ENCODE measurements at regions not wholly inside any gene's neighbourhood (a gene's known extent, or its start where the extent isn't known, plus 50 kb on each side); places are given as distances from the start of the nearest gene placed in this dataset.

- H3K9me1 ChIP-seq (replicated peaks; ENCODE audit: control insufficient read depth, extremely low read depth, insufficient read depth, low read length) = no peaks in the 10 kb centered on the region
- dilution Hi-C loops (cut with MboI; ENCODE audit: extremely low pct_ligation_motif_present, low sequenced_read_pairs) = no loop called here
- DNase-seq (ENCODE audit: low read depth, low spot score) = no peak
- no peaks in the 10 kb centered on the region for H3K27me3 ChIP-seq (ENCODE audit: control insufficient read depth in 2 of 2, insufficient read depth in 2 of 2, low read length in 2 of 2)
- no peaks in the 10 kb centered on the region for H3K79me2 ChIP-seq (ENCODE audit: control insufficient read depth, insufficient read depth, low read length)
- H2AFZ ChIP-seq (ENCODE audit: low read depth, low read length) = no peak overlapping the region
- no peaks in the 10 kb centered on the region for H3K36me3 ChIP-seq (ENCODE audit: control insufficient read depth in 2 of 2, extremely low read depth in 1 of 2, insufficient read depth in 2 of 2, low read length in 2 of 2)
- POLR2A ChIA-PET = no interaction called here
- no peak for FAIRE-seq
- CTCF ChIA-PET = no interaction called here
- H3K9ac ChIP-seq (replicated peaks; ENCODE audit: extremely low read depth, insufficient read depth, low read length) = no peak overlapping the region
- H3K9me3 ChIP-seq (replicated peaks; ENCODE audit: control insufficient read depth, insufficient read depth, low read length) = peaks cover 2% of the 10 kb centered on the region
- intact Hi-C loops (cut with micrococcal nuclease) = no loop called here
- H4K20me1 ChIP-seq (replicated peaks; ENCODE audit: control insufficient read depth, extremely low read depth, insufficient read depth, low read length) = no peaks in the 10 kb centered on the region
- H3K4me3 ChIP-seq (replicated peaks in 1 of 3; ENCODE audit: insufficient read depth in 1 of 3, low read depth in 1 of 3, low read length in 3 of 3) = no peak overlapping the region
- H3K4me2 ChIP-seq (ENCODE audit: insufficient read depth, low read length) = no peak overlapping the region
- BruUV-seq (replicated peaks) = no TSS peak
- no peaks in the 10 kb centered on the region for H3K4me1 ChIP-seq (ENCODE audit: control insufficient read depth, extremely low read depth, insufficient read depth, low read length)
- no peak overlapping the region for H3K27ac ChIP-seq (ENCODE audit: insufficient read depth, low read depth, low read length)
- TF ChIP-seq EZH2 (IDR thresholded peaks at IDR 0.05; ENCODE audit: borderline replicate concordance, low read depth, low read length, severe bottlenecking) (no peak), MYC (IDR thresholded peaks at IDR 0.05; ENCODE audit: low read depth, low read length) (no peak), FOS (IDR thresholded peaks at IDR 0.05; ENCODE audit: borderline replicate concordance, insufficient read depth, low read length) (no peak), JUN (IDR thresholded peaks at IDR 0.05; ENCODE audit: borderline replicate concordance, insufficient read depth, insufficient read length, low read depth) (no peak), GATA2 (IDR thresholded peaks at IDR 0.05; ENCODE audit: insufficient read depth, insufficient read length, low read depth, low read length) (no peak), CTCF (IDR thresholded peaks at IDR 0.05; ENCODE audit: extremely low read depth in 1 of 2, insufficient read depth in 1 of 2, low read depth in 1 of 2, low read length in 2 of 2) (no peak), POLR2A (IDR thresholded peaks at IDR 0.05; ENCODE audit: low read depth, low read length) (no peak), POLR2AphosphoS5 (IDR thresholded peaks at IDR 0.05; ENCODE audit: insufficient read depth, low read depth, low read length) (no peak)
- TF ChIP-seq, protein P1, sequence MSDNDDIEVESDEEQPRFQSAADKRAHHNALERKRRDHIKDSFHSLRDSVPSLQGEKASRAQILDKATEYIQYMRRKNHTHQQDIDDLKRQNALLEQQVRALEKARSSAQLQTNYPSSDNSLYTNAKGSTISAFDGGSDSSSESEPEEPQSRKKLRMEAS (IDR thresholded peaks at IDR 0.05; ENCODE audit: insufficient read depth, insufficient read length) = no peak
Measured at GRCh38 chr3:163474766-163475165, 1603.5 kb downstream of the SI start.

All from endothelial cell of umbilical vein (primary cell).